ENCODE measurements at regions not wholly inside any gene's neighbourhood (a gene's known extent, or its start where the extent isn't known, plus 50 kb on each side); places are given as distances from the start of the nearest gene placed in this dataset.
A peak's percentile ranks its signal among the peaks of the same experiment; 100 is the strongest.

DNA sequence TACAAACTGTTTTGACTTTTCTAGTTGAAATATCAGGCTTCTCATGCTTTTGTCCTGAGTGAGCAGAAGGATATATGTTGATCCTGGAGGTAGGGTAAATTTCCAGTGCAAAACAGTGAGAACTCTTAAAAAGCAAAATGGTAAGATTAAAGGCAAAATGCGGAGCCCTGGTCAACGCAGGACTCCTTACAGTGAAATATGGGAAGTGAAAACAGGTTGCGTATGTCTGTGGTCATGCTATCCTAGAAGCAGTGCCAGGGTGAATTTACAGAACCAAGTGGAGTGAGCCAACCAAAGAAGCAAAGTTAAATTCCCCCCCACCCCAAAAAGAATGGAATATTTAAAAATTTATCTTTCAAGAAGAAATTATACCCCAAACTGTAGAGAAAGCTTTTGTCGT is 256.4 kb downstream of the NR2F2 start:
- H3K27ac Mint-ChIP-seq: no peak overlapping the region
- H3K27me3 Mint-ChIP-seq (ENCODE audit: low read depth, poor library complexity): peaks cover 9% of the 10 kb centered on the region
- H3K4me3 Mint-ChIP-seq: no peak overlapping the region
- no peak for DNase-seq
- peaks cover 30% of the 10 kb centered on the region for H3K4me1 Mint-ChIP-seq
- H3K9me3 Mint-ChIP-seq: no peaks in the 10 kb centered on the region
- TF ChIP-seq, protein P1, sequence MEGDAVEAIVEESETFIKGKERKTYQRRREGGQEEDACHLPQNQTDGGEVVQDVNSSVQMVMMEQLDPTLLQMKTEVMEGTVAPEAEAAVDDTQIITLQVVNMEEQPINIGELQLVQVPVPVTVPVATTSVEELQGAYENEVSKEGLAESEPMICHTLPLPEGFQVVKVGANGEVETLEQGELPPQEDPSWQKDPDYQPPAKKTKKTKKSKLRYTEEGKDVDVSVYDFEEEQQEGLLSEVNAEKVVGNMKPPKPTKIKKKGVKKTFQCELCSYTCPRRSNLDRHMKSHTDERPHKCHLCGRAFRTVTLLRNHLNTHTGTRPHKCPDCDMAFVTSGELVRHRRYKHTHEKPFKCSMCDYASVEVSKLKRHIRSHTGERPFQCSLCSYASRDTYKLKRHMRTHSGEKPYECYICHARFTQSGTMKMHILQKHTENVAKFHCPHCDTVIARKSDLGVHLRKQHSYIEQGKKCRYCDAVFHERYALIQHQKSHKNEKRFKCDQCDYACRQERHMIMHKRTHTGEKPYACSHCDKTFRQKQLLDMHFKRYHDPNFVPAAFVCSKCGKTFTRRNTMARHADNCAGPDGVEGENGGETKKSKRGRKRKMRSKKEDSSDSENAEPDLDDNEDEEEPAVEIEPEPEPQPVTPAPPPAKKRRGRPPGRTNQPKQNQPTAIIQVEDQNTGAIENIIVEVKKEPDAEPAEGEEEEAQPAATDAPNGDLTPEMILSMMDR (IDR thresholded peaks at IDR 0.05): no peak
- H3K36me3 Mint-ChIP-seq (ENCODE audit: low read depth): no peaks in the 10 kb centered on the region

GRCh38 chr15:96589864-96590263 is 259.4 kb downstream of the NR2F2 start:
- Mint-ChIP-seq H3K27me3 (ENCODE audit: low read depth, poor library complexity) (peaks cover 13% of the 10 kb centered on the region), H3K36me3 (ENCODE audit: low read depth) (no peaks in the 10 kb centered on the region), H3K4me1 (peaks cover 58% of the 10 kb centered on the region), H3K27ac (no peak overlapping the region), H3K9me3 (no peaks in the 10 kb centered on the region), H3K4me3 (no peak overlapping the region)
- no peak for DNase-seq
- TF ChIP-seq, protein P1 (IDR thresholded peaks at IDR 0.05): no peak

GRCh38 chr15:96593735-96594134 is 263.2 kb downstream of the NR2F2 start:
- Mint-ChIP-seq H3K4me1 (peaks cover 54% of the 10 kb centered on the region), H3K27ac (no peak overlapping the region), H3K36me3 (ENCODE audit: low read depth) (no peaks in the 10 kb centered on the region), H3K9me3 (no peaks in the 10 kb centered on the region), H3K4me3 (peak overlapping the region; percentile 6), H3K27me3 (ENCODE audit: low read depth, poor library complexity) (peaks cover 13% of the 10 kb centered on the region)
- TF ChIP-seq, protein P1 (IDR thresholded peaks at IDR 0.05): no peak
- no peak for DNase-seq

GRCh38 chr15:96595951-96596350 is 265.5 kb downstream of the NR2F2 start:
- TF ChIP-seq, protein P1 (IDR thresholded peaks at IDR 0.05): no peak
- Mint-ChIP-seq H3K4me3 (no peak overlapping the region), H3K27ac (no peak overlapping the region), H3K9me3 (no peaks in the 10 kb centered on the region), H3K4me1 (peaks cover 54% of the 10 kb centered on the region), H3K36me3 (ENCODE audit: low read depth) (no peaks in the 10 kb centered on the region), H3K27me3 (ENCODE audit: low read depth, poor library complexity) (peaks cover 5% of the 10 kb centered on the region)
- DNase-seq: no peak

GRCh38 chr15:96598514-96598913 is 268.0 kb downstream of the NR2F2 start:
- Mint-ChIP-seq H3K27me3 (ENCODE audit: low read depth, poor library complexity) (peaks cover 4% of the 10 kb centered on the region), H3K36me3 (ENCODE audit: low read depth) (no peaks in the 10 kb centered on the region)

DNA sequence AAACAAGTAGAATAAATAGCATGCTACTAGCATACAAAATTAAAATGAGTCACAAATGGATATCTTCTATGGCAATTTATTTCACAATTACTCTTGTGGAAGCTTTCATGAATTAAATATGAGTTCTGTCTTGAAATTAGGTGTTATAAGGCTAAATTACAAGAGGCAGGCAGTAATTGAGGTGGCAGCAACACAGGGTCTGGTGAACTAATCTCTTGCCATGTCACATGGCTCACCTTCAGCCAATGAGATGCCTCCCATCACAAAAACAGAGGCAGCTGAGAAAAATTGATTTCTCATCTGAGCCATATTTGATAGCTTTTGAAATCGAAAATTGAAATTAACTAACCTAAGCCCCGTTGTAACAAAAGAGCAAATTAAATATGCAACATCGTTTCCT is 268.8 kb downstream of the NR2F2 start:
- Mint-ChIP-seq H3K27ac (no peak overlapping the region), H3K4me1 (peaks cover 20% of the 10 kb centered on the region), H3K4me3 (no peak overlapping the region), H3K9me3 (no peaks in the 10 kb centered on the region), H3K27me3 (ENCODE audit: low read depth, poor library complexity) (peaks cover under 1% of the 10 kb centered on the region), H3K36me3 (ENCODE audit: low read depth) (no peaks in the 10 kb centered on the region)
- DNase-seq: no peak
- TF ChIP-seq, protein P1 (IDR thresholded peaks at IDR 0.05): no peak

More at GRCh38 chr15:96598514-96598913, 268.0 kb downstream of the NR2F2 start:
- no peak overlapping the region for H3K4me3 Mint-ChIP-seq
- no peak overlapping the region for H3K27ac Mint-ChIP-seq
- no peaks in the 10 kb centered on the region for H3K9me3 Mint-ChIP-seq
- peaks cover 28% of the 10 kb centered on the region for H3K4me1 Mint-ChIP-seq
- TF ChIP-seq, protein P1 (IDR thresholded peaks at IDR 0.05): no peak
- DNase-seq: no peak
